WTC11 (cell line): ENCODE measurements at regions not wholly inside any gene's neighbourhood (a gene's known extent, or its start where the extent isn't known, plus 50 kb on each side); places are given as distances from the start of the nearest gene placed in this dataset.

ENCODE experiments used
- ATAC-seq: fragments of 200-7000 bp; cut with Tn5 transposase; 2 replicates; pipeline ENCODE4 v1.10.0; 2021; ENCODE audit warnings: mild to moderate bottlenecking, moderate library complexity
- CTCF ChIA-PET: fragments of 300-600 bp; sonication (Branson Sonifier 250); formaldehyde crosslinking; loops from one replicate; lab custom pipeline; 2021; ENCODE audit warnings: antibody characterized with exemption; lab: Charles Lee
- POLR2A ChIA-PET: fragments of 350-600 bp; sonication (Branson Sonifier 250); formaldehyde crosslinking; loops from one replicate; lab custom pipeline; 2021; ENCODE audit warnings: antibody characterized with exemption; lab: Charles Lee
- DNase-seq: peaks from one replicate; pipeline ENCODE4 v3.0.0; 2021; ENCODE audit warnings: low spot score
- H3K27ac Mint-ChIP-seq: 2 replicates; pipeline ENCODE4 v1.8.0; 2021; ENCODE audit warnings: mixed read lengths
- H3K27me3 Mint-ChIP-seq: 2 replicates; pipeline ENCODE4 v1.8.0; 2021; ENCODE audit warnings: low read depth, mild to moderate bottlenecking, moderate library complexity, mixed read lengths
- H3K36me3 Mint-ChIP-seq: 2 replicates; pipeline ENCODE4 v1.8.0; 2021; ENCODE audit warnings: mixed read lengths
- H3K4me1 Mint-ChIP-seq: 2 replicates; pipeline ENCODE4 v1.8.0; 2022; ENCODE audit warnings: mixed read lengths
- H3K4me3 Mint-ChIP-seq: 2 replicates; pipeline ENCODE4 v1.8.0; 2021; ENCODE audit warnings: mild to moderate bottlenecking, moderate library complexity, mixed read lengths
- H3K9me3 Mint-ChIP-seq: 2 replicates; pipeline ENCODE4 v1.8.0; 2021; ENCODE audit warnings: mixed read lengths
- CREB1 ChIP-seq: sonication (generic); formaldehyde crosslinking; IDR thresholded peaks from 2 replicates; pipeline ENCODE4 v1.8.0; 2023; ENCODE audit warnings: mild to moderate bottlenecking, missing genetic modification reagents
- EMX1 ChIP-seq: fragments of 250-450 bp; sonication (Bioruptor Pico); IDR thresholded peaks from 2 replicates; pipeline ENCODE4 v1.8.0; 2021; ENCODE audit warnings: mild to moderate bottlenecking
- ESRRA ChIP-seq: sonication (generic); formaldehyde crosslinking; IDR thresholded peaks from 2 replicates; pipeline ENCODE4 v1.8.1; 2022; ENCODE audit warnings: mild to moderate bottlenecking, missing genetic modification reagents, borderline replicate concordance
- FOXJ3 ChIP-seq: sonication (generic); formaldehyde crosslinking; IDR thresholded peaks from 2 replicates; pipeline ENCODE4 v1.9.0; 2021; ENCODE audit warnings: missing genetic modification reagents, mild to moderate bottlenecking, borderline replicate concordance
- GABPB1 ChIP-seq: sonication (generic); formaldehyde crosslinking; IDR thresholded peaks from 2 replicates; pipeline ENCODE4 v1.8.1; 2023; ENCODE audit warnings: mild to moderate bottlenecking, missing genetic modification reagents
- GTF2I ChIP-seq: fragments of 250-450 bp; sonication (Bioruptor Pico); conservative IDR thresholded peaks from 2 replicates; pipeline ENCODE4 v1.4.0; 2021; ENCODE audit warnings: mild to moderate bottlenecking
- IRF2 ChIP-seq: sonication (generic); formaldehyde crosslinking; IDR thresholded peaks from 2 replicates; pipeline ENCODE4 v1.8.0; 2022; ENCODE audit warnings: low read depth, missing genetic modification reagents, borderline replicate concordance
- TEAD4 ChIP-seq: sonication (generic); formaldehyde crosslinking; IDR thresholded peaks from 2 replicates; pipeline ENCODE4 v1.8.0; 2022; ENCODE audit warnings: mild to moderate bottlenecking, missing genetic modification reagents
- ZBTB21 ChIP-seq: sonication (generic); formaldehyde crosslinking; IDR thresholded peaks from 2 replicates; pipeline ENCODE4 v1.8.1; 2023; ENCODE audit warnings: mild to moderate bottlenecking, missing genetic modification reagents, borderline replicate concordance
- TF ChIP-seq, protein P1 (sequence below): sonication (generic); formaldehyde crosslinking; IDR thresholded peaks from 2 replicates; pipeline ENCODE4 v1.8.1; 2023; ENCODE audit warnings: mild to moderate bottlenecking, missing genetic modification reagents
- TF ChIP-seq, protein P2 (sequence below): fragments of 250-450 bp; sonication (Bioruptor Pico); IDR thresholded peaks from 2 replicates; pipeline ENCODE4 v2.1.2; 2022; ENCODE audit warnings: mild to moderate bottlenecking, moderate library complexity
- TF ChIP-seq, protein P3 (sequence below): fragments of 250-450 bp; sonication (Bioruptor Pico); IDR thresholded peaks from 2 replicates; pipeline ENCODE4 v1.9.0; 2021; ENCODE audit warnings: mild to moderate bottlenecking
- TF ChIP-seq, protein P4 (sequence below): sonication (generic); formaldehyde crosslinking; IDR thresholded peaks from 2 replicates; pipeline ENCODE4 v1.8.0; 2022; ENCODE audit warnings: mild to moderate bottlenecking, missing genetic modification reagents
- TF ChIP-seq, protein P5 (sequence below): sonication (generic); formaldehyde crosslinking; IDR thresholded peaks from 2 replicates; pipeline ENCODE4 v1.8.0; 2023; ENCODE audit warnings: missing genetic modification reagents

DNA sequence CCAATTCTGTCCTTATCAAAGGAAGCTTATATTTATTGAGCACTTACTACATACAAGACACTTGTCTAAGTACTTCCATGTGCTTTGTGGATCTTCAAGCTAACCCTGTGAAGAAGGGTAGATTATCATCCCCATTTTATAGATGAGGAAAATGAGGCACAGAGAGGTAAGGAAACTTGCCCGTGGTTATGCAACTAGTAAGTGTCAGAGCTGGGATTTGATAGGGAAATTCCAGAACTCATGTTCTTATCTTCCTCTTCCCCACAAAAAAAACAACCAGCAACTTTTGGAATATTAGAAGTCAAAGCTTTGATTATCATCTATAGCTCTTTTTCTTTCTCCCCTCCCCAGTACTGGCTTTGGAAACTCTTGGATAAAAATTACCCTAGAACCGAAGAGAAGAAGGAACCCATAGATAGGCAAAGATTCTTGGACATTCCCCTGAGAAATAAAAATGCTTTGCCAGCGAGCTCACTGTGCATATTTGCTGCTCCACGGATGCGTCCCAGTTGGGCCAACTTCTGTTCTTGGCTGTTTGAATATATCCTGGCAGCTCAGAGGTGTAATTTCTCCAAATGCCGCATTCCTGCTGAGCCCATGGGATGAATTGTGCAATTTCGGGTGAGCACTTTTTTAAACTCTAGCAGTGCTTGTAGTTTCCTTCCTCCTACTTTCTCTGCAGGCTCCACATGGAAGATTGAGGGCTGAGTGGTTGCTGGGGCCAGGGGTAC, 591.5 kb upstream of the CFAP20DC start (continued):
- TF ChIP-seq GABPB1 (CRISPR knock-in tag): no peak
- TF ChIP-seq, protein P1, sequence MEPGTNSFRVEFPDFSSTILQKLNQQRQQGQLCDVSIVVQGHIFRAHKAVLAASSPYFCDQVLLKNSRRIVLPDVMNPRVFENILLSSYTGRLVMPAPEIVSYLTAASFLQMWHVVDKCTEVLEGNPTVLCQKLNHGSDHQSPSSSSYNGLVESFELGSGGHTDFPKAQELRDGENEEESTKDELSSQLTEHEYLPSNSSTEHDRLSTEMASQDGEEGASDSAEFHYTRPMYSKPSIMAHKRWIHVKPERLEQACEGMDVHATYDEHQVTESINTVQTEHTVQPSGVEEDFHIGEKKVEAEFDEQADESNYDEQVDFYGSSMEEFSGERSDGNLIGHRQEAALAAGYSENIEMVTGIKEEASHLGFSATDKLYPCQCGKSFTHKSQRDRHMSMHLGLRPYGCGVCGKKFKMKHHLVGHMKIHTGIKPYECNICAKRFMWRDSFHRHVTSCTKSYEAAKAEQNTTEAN (CRISPR knock-in tag): no peak

DNA sequence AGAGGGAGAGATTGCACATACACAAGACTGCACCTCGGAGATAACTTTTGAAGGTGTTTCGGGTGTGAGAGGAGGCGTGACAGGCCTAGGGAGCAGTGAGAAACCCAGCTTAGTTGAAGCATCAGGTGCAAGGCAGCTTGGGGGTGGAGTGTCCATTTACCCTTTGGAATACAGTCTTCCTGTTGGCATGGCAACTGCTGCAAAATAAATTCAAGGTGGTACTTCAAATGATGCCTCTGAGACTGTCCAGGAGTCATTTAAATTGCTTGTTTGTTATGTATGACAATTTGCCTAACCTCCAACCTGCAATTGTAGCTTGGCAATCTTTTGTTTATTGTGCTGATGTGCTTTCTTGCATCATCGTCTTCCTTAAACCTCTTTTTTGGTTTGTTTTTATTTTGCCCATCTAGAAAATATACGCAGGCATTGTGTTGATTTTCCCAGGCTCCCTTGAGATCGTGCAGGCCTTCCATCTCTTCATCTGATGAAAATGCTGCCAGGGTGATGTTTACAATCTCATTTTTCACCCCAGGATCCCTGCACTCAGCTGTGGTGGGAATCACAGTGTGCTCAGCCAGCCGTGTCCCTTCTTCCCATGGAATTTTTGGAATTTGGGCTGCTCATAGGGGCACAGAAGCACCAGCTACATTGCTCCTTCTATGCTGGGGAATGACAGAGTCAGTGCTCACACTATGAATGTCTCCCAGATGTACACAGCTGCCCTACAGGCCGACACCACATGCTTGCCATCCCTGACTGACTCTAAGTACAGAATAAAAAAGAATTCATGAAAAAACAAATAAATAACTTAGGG, 583.1 kb upstream of the CFAP20DC start:
- no peak overlapping the region for H3K4me3 Mint-ChIP-seq
- no peak for DNase-seq
- ATAC-seq: peak; percentile 67
- POLR2A ChIA-PET: no interaction called here
- peaks cover 15% of the 10 kb centered on the region for H3K4me1 Mint-ChIP-seq
- H3K9me3 Mint-ChIP-seq: 0 out of 2 replicates have a peak, but pooled peaks cover 9% of the 10 kb centered on the region
- no peaks in the 10 kb centered on the region for H3K36me3 Mint-ChIP-seq
- no peak for TF ChIP-seq TEAD4 (CRISPR knock-in tag)
- TF ChIP-seq CREB1: no peak
- TF ChIP-seq FOXJ3 (CRISPR knock-in tag): no peak
- TF ChIP-seq GTF2I (CRISPR knock-in tag): no peak
- TF ChIP-seq IRF2 (CRISPR knock-in tag): no peak
- TF ChIP-seq, protein P2, sequence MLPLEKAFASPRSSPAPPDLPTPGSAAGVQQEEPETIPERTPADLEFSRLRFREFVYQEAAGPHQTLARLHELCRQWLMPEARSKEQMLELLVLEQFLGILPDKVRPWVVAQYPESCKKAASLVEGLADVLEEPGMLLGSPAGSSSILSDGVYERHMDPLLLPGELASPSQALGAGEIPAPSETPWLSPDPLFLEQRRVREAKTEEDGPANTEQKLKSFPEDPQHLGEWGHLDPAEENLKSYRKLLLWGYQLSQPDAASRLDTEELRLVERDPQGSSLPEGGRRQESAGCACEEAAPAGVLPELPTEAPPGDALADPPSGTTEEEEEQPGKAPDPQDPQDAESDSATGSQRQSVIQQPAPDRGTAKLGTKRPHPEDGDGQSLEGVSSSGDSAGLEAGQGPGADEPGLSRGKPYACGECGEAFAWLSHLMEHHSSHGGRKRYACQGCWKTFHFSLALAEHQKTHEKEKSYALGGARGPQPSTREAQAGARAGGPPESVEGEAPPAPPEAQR (CRISPR knock-in tag): no peak
- TF ChIP-seq, protein P3, sequence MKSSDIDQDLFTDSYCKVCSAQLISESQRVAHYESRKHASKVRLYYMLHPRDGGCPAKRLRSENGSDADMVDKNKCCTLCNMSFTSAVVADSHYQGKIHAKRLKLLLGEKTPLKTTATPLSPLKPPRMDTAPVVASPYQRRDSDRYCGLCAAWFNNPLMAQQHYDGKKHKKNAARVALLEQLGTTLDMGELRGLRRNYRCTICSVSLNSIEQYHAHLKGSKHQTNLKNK: no peak
- TF ChIP-seq ZBTB21 (CRISPR knock-in tag): no peak
- TF ChIP-seq, all 79 proteins: peak for 0
- Mint-ChIP-seq H3K27ac (no peak overlapping the region; the same call in 1 of the 2 replicates), H3K27me3 (no peaks in the 10 kb centered on the region; the same call in 1 of the 2 replicates)
- CTCF ChIA-PET: interaction anchor here (0.7 kb wide), 1 partner anchor 177 kb away, joined by 3 read pairs; no protein-coding TSS in a partner anchor

DNA sequence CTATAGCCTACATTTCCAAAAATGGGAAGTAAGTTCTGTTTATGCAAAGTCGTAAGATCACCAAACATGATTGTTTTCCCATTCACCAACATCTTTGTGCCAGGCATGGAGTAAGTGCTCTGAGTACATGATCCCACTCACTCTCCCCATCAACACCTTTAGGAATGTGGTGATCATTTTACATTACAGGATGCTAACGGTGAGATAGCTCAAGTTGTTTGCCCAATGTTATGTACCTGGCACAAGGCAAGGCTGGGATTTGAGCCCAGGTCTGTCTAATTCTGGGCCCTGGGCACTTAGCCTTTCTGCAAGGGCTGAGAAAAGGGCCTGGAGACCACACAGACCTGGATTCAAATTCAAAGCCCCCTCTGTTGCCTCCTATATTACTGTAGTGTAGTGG, 581.7 kb upstream of the CFAP20DC start:
- Mint-ChIP-seq H3K27ac (no peak overlapping the region), H3K9me3 (0 out of 2 replicates have a peak, but pooled peaks cover 5% of the 10 kb centered on the region), H3K4me1 (peaks cover 15% of the 10 kb centered on the region), H3K27me3 (no peaks in the 10 kb centered on the region; the same call in 1 of the 2 replicates), H3K4me3 (no peak overlapping the region), H3K36me3 (no peaks in the 10 kb centered on the region)
- TF ChIP-seq, protein P4, sequence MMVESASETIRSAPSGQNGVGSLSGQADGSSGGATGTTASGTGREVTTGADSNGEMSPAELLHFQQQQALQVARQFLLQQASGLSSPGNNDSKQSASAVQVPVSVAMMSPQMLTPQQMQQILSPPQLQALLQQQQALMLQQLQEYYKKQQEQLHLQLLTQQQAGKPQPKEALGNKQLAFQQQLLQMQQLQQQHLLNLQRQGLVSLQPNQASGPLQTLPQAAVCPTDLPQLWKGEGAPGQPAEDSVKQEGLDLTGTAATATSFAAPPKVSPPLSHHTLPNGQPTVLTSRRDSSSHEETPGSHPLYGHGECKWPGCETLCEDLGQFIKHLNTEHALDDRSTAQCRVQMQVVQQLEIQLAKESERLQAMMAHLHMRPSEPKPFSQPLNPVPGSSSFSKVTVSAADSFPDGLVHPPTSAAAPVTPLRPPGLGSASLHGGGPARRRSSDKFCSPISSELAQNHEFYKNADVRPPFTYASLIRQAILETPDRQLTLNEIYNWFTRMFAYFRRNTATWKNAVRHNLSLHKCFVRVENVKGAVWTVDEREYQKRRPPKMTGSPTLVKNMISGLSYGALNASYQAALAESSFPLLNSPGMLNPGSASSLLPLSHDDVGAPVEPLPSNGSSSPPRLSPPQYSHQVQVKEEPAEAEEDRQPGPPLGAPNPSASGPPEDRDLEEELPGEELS (CRISPR knock-in tag): no peak
- TF ChIP-seq ESRRA (CRISPR knock-in tag) (no peak), EMX1 (CRISPR knock-in tag) (no peak)
- TF ChIP-seq, protein P5, sequence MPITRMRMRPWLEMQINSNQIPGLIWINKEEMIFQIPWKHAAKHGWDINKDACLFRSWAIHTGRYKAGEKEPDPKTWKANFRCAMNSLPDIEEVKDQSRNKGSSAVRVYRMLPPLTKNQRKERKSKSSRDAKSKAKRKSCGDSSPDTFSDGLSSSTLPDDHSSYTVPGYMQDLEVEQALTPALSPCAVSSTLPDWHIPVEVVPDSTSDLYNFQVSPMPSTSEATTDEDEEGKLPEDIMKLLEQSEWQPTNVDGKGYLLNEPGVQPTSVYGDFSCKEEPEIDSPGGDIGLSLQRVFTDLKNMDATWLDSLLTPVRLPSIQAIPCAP (CRISPR knock-in tag): no peak
- CTCF ChIA-PET: no interaction called here
- POLR2A ChIA-PET: no interaction called here
- ATAC-seq (no peak), DNase-seq (no peak)
